Keratinocyte (primary cell): ENCODE measurements at regions not wholly inside any gene's neighbourhood (a gene's known extent, or its start where the extent isn't known, plus 50 kb on each side); places are given as distances from the start of the nearest gene placed in this dataset.

Source experiments
- DNase-seq: peaks from one replicate; pipeline ENCODE4 v3.0.0-alpha.2; 2011; ENCODE audit warnings: low read depth, missing footprints, low spot score
- FAIRE-seq: peaks from 2 replicates; lab custom pipeline; 2011; peaks lifted over from hg19 to GRCh38; lab: Jason Lieb, UNC
- H2AFZ ChIP-seq: 2 replicates; pipeline ENCODE4 v1.6.0; 2012; ENCODE audit warnings: low read length, control low read depth, inconsistent platforms; ENCODE audit not compliant: control insufficient read depth
- H3K27ac ChIP-seq: 2 replicates; pipeline ENCODE4 v1.5.1; 2011; ENCODE audit warnings: low read length; ENCODE audit not compliant: control insufficient read depth, insufficient read depth
- H3K27me3 ChIP-seq: 3 replicates; pipeline ENCODE4 v1.6.0; 2011; ENCODE audit warnings: low read length; ENCODE audit not compliant: control insufficient read depth, insufficient read depth; ENCODE audit errors: extremely low read depth
- H3K36me3 ChIP-seq, 2 experiments: 2 replicates in 1 of 2; 3 replicates in 1 of 2; pipeline ENCODE4 v1.5.1; 2011; ENCODE audit warnings: low read length in 2 of 2, mild to moderate bottlenecking in 1 of 2; ENCODE audit not compliant: control insufficient read depth in 2 of 2, insufficient read depth in 2 of 2; ENCODE audit errors: extremely low read depth in 1 of 2
- H3K4me1 ChIP-seq: 3 replicates; pipeline ENCODE4 v1.5.1; 2011; ENCODE audit warnings: low read length; ENCODE audit not compliant: control insufficient read depth, insufficient read depth; ENCODE audit errors: extremely low read depth
- H3K4me2 ChIP-seq: 3 replicates; pipeline ENCODE4 v1.6.0; 2011; ENCODE audit warnings: low read depth, low read length; ENCODE audit not compliant: control insufficient read depth, insufficient read depth; ENCODE audit errors: extremely low read depth
- H3K4me3 ChIP-seq, 3 experiments: fragments of 200-600 bp in 1 of 3; sonication (generic) in 1 of 3; 2 replicates in 2 of 3; 3 replicates in 1 of 3; pipeline ENCODE4 v1.5.1; 2011 to 2016; ENCODE audit warnings: low read length in 3 of 3, mild to moderate bottlenecking in 3 of 3, control low read depth in 2 of 3, inconsistent platforms in 1 of 3, low read depth in 1 of 3, mixed read lengths in 1 of 3, mixed run types in 1 of 3, moderate library complexity in 1 of 3; ENCODE audit not compliant: control insufficient read depth in 2 of 3, insufficient read depth in 2 of 3; ENCODE audit errors: extremely low read depth in 1 of 3
- H3K79me2 ChIP-seq: 2 replicates; pipeline ENCODE4 v1.6.0; 2012; ENCODE audit warnings: low read length; ENCODE audit not compliant: control insufficient read depth, insufficient read depth
- H3K9ac ChIP-seq: 3 replicates; pipeline ENCODE4 v1.6.0; 2011; ENCODE audit warnings: low read length; ENCODE audit not compliant: control insufficient read depth, insufficient read depth; ENCODE audit errors: extremely low read depth
- H3K9me1 ChIP-seq: 3 replicates; pipeline ENCODE4 v1.6.0; 2011; ENCODE audit warnings: low read length; ENCODE audit not compliant: control insufficient read depth, insufficient read depth; ENCODE audit errors: extremely low read depth
- H3K9me3 ChIP-seq: 2 replicates; pipeline ENCODE4 v1.5.1; 2012; ENCODE audit warnings: low read depth, low read length; ENCODE audit not compliant: control insufficient read depth
- H4K20me1 ChIP-seq: 3 replicates; pipeline ENCODE4 v1.6.0; 2011; ENCODE audit warnings: low read length; ENCODE audit not compliant: control insufficient read depth, insufficient read depth; ENCODE audit errors: extremely low read depth
- EZH2 ChIP-seq: IDR thresholded peaks from one replicate; pipeline ENCODE4 v1.6.1; 2012; ENCODE audit warnings: inconsistent platforms, mild to moderate bottlenecking, low read length, moderate library complexity
- dilution Hi-C: fragments of 300-500 bp; cut with MboI; formaldehyde crosslinking; loops from one replicate; pipeline ENCODE4 v1.7.0; 2020; ENCODE audit warnings: low sequenced_read_pairs; ENCODE audit not compliant: extremely low pct_ligation_motif_present
- TF ChIP-seq, protein P1 (sequence below), 3 experiments: IDR thresholded peaks in 1 of 3; conservative IDR thresholded peaks in 1 of 3; optimal IDR thresholded peaks in 1 of 3; 2 replicates in 2 of 3; 3 replicates in 1 of 3; pipeline versions ENCODE3 to v1.5.1; 2011; ENCODE audit warnings: low read length in 3 of 3, mild to moderate bottlenecking in 3 of 3, moderate library complexity in 2 of 3, control low read depth in 1 of 3, inconsistent platforms in 1 of 3; ENCODE audit not compliant: insufficient read depth in 2 of 3; ENCODE audit errors: extremely low read depth in 1 of 3

DNA sequence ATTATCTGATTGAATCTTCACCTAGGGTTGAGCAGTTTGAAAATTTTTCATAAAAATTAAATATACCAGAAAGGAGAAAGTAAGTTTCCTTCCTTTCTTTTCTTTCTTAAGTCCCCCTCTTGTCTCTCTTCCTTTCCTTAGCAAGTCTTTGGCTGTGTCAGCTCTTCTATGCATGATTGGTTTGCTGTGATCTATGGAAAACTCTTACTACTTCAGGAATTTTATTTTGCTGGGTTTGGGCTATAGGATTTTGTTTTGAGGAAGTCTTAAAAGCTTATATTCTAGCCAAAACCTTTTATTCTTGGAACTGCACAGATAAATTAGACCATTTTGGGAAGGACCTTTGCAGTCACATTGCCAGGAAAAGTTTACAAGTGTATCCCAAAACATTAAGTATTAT, 173.4 kb upstream of the CITED2 start:
- no peaks in the 10 kb centered on the region for H4K20me1 ChIP-seq
- dilution Hi-C loops = no loop called here
- no peak overlapping the region for H3K9ac ChIP-seq
- TF ChIP-seq, protein P1, sequence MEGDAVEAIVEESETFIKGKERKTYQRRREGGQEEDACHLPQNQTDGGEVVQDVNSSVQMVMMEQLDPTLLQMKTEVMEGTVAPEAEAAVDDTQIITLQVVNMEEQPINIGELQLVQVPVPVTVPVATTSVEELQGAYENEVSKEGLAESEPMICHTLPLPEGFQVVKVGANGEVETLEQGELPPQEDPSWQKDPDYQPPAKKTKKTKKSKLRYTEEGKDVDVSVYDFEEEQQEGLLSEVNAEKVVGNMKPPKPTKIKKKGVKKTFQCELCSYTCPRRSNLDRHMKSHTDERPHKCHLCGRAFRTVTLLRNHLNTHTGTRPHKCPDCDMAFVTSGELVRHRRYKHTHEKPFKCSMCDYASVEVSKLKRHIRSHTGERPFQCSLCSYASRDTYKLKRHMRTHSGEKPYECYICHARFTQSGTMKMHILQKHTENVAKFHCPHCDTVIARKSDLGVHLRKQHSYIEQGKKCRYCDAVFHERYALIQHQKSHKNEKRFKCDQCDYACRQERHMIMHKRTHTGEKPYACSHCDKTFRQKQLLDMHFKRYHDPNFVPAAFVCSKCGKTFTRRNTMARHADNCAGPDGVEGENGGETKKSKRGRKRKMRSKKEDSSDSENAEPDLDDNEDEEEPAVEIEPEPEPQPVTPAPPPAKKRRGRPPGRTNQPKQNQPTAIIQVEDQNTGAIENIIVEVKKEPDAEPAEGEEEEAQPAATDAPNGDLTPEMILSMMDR (optimal IDR thresholded peaks at IDR 0.05 in 1 of 3, IDR thresholded peaks at IDR 0.05 in 1 of 3, conservative IDR thresholded peaks at IDR 0.05 in 1 of 3; ENCODE audit: extremely low read depth in 1 of 3, insufficient read depth in 2 of 3, low read length in 3 of 3) = no peak
- no peak for TF ChIP-seq EZH2
- H3K79me2 ChIP-seq = no peaks in the 10 kb centered on the region
- no peak overlapping the region for H3K27ac ChIP-seq
- H2AFZ ChIP-seq = no peak overlapping the region
- FAIRE-seq (no peak), DNase-seq (no peak)
- no peaks in the 10 kb centered on the region for H3K9me3 ChIP-seq
- H3K27me3 ChIP-seq = no peaks in the 10 kb centered on the region
- peaks cover 9% of the 10 kb centered on the region for H3K4me1 ChIP-seq
- no peaks in the 10 kb centered on the region for H3K36me3 ChIP-seq
- no peak overlapping the region for H3K4me2 ChIP-seq
- no peak overlapping the region for H3K4me3 ChIP-seq
- H3K9me1 ChIP-seq = no peaks in the 10 kb centered on the region

DNA sequence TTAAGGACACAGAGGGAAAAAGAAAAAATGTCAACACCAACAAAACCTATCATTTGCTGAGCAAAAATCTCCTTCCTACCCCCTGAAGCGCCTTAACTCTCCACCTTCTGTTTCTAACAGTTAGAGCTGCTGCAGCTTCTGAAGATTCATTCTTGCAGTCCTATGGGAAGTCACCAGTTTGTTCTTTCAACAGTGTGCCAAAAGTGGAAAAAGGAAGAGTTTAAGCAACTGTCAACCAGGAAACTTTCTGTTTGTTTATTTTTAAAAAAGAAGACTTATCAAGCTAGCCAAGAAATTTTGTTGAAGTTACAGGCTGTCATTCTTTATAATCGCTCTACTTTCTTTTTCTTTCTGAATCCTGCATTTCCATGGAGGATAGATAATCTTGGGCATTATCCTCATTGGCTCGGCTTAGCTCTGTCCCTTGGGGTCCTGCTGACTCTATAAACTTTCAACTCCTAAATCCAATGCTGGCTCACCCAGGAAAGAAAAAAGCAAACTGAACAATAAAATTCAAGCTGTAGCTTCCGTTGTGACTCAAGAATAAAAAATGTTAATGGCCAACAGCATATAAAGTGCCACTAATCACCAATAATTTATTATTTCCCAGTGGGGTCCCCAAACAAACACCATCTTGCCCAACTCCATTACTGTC, 172.8 kb upstream of the CITED2 start:
- H4K20me1 ChIP-seq = no peaks in the 10 kb centered on the region
- H3K27ac ChIP-seq = no peak overlapping the region
- FAIRE-seq = no peak
- DNase-seq = no peak
- H3K9me1 ChIP-seq = no peaks in the 10 kb centered on the region
- H3K4me1 ChIP-seq = peaks cover 9% of the 10 kb centered on the region
- H2AFZ ChIP-seq = no peak overlapping the region
- H3K36me3 ChIP-seq = no peaks in the 10 kb centered on the region
- H3K4me3 ChIP-seq = no peak overlapping the region
- H3K4me2 ChIP-seq = no peak overlapping the region
- no peaks in the 10 kb centered on the region for H3K9me3 ChIP-seq
- TF ChIP-seq, protein P1 (optimal IDR thresholded peaks at IDR 0.05 in 1 of 3, IDR thresholded peaks at IDR 0.05 in 1 of 3, conservative IDR thresholded peaks at IDR 0.05 in 1 of 3; ENCODE audit: extremely low read depth in 1 of 3, insufficient read depth in 2 of 3, low read length in 3 of 3) = no peak
- TF ChIP-seq EZH2 = no peak
- no peaks in the 10 kb centered on the region for H3K79me2 ChIP-seq
- dilution Hi-C loops = no loop called here
- H3K27me3 ChIP-seq = no peaks in the 10 kb centered on the region
- H3K9ac ChIP-seq = no peak overlapping the region
